ENCODE measurements at regions not wholly inside any gene's neighbourhood (a gene's known extent, or its start where the extent isn't known, plus 50 kb on each side); places are given as distances from the start of the nearest gene placed in this dataset.
"Not testable (repeated sequence)": the region's sequence is repeated elsewhere in the genome, so short reads cannot be mapped to it uniquely, and the experiment has no call there.

DNA sequence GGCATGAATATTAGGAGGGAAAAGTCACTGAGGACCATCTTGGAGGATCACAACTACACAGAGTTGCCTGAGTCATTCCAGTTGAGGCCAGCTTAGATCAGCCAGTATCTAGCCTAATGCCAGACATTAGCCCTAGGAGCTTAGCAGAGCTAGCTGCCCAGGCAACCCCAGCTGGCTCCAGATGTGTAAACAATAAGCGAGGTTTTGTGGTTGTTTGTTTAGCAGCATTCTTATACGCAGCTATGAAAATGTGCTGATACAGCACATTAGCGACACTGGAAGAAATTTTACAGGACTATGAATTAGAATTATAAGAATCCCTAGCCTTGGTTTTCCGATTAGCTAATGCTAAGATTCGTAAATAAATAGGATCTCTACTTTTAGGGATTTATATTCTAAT is 59.3 kb downstream of the BTBD3 start:
- Mint-ChIP-seq H3K27me3 (no peaks in the 10 kb centered on the region), H3K36me3 (no peaks in the 10 kb centered on the region), H3K4me1 (no peaks in the 10 kb centered on the region), H3K4me3 (no peak overlapping the region), H3K27ac (no peak overlapping the region), H3K9me3 (no peaks in the 10 kb centered on the region)

DNA sequence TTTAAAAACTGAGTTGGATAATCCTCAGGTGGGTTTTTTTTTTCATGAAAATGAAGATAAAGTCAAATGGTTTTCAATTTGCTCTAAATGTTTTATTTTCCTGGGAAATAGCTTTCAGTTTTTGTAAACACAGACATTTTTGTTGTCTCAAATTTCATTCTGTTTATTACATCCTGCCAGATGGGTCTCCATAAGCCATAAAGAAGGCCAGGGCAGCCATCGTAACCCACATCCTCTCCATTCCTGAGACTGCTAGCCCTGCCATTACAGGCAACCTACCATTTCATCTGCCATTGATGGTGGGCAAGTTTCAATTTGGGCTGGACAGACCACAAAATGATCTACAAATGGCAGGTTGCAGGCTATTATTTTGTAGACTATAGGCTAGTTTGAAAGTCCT is 60.8 kb downstream of the BTBD3 start:
- H3K4me1 Mint-ChIP-seq, result no peaks in the 10 kb centered on the region
- H3K9me3 Mint-ChIP-seq, result no peaks in the 10 kb centered on the region
- H3K27ac Mint-ChIP-seq, result no peak overlapping the region
- no peaks in the 10 kb centered on the region for H3K36me3 Mint-ChIP-seq
- H3K27me3 Mint-ChIP-seq, result no peaks in the 10 kb centered on the region
- H3K4me3 Mint-ChIP-seq, result no peak overlapping the region

DNA sequence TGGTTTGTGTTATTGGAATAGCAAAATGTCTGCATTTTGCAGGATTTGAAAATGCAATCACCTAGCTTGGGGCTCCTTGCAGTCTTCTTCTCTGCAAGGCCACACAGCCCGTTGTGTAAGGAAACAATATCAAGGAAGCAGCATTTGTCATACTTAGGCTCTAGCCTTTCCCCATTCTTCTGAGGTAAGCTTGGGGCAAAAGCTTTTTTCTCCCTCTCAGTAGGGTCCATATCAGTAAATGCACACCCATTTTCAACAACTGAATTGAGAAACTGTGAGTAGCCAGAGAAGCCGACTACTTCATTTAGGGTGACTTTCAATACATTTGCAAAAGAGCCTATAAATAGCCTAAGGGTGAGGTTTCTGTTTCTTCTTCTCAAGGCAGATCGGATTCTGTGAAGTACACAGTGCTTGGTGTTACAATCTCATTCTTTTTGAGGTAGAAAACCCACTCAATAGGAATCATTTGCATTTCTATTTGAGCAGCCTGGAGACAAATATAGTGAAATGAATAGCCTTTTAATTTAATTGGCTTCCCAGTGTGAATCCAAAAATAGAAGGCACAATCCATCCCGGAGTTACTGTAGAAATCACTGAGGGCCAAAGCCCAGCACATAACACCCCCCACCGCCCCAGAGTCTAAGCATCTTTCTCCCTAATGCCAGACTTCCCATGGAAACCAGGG is 61.8 kb downstream of the BTBD3 start:
- no peaks in the 10 kb centered on the region for H3K36me3 Mint-ChIP-seq
- H3K4me3 Mint-ChIP-seq, result no peak overlapping the region
- H3K9me3 Mint-ChIP-seq, result no peaks in the 10 kb centered on the region
- no peaks in the 10 kb centered on the region for H3K4me1 Mint-ChIP-seq
- H3K27ac Mint-ChIP-seq, result no peak overlapping the region
- H3K27me3 Mint-ChIP-seq, result no peaks in the 10 kb centered on the region

DNA sequence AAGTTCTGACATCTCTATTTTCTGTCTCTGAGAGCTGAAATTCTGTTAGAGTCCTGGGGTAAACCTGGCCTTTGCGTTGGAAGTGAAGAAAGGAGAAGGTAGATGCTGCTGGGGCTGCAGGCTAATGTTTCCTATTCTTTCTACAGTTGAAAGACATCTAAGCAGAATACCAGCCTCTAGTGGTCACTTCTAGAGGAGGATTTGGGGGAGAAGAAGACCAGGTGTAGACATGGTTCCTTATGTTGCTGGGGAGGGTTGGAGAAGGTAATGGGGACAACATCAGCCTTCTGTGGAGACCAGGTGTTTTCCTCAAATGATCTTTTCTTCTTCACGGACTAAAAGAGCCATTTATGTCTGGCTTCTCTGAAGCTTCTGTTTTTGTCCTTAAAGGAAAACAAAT is 62.6 kb downstream of the BTBD3 start:
- no peak overlapping the region for H3K27ac Mint-ChIP-seq
- H3K9me3 Mint-ChIP-seq, result no peaks in the 10 kb centered on the region
- no peaks in the 10 kb centered on the region for H3K36me3 Mint-ChIP-seq
- H3K4me3 Mint-ChIP-seq, result no peak overlapping the region
- H3K4me1 Mint-ChIP-seq, result no peaks in the 10 kb centered on the region
- no peaks in the 10 kb centered on the region for H3K27me3 Mint-ChIP-seq

DNA sequence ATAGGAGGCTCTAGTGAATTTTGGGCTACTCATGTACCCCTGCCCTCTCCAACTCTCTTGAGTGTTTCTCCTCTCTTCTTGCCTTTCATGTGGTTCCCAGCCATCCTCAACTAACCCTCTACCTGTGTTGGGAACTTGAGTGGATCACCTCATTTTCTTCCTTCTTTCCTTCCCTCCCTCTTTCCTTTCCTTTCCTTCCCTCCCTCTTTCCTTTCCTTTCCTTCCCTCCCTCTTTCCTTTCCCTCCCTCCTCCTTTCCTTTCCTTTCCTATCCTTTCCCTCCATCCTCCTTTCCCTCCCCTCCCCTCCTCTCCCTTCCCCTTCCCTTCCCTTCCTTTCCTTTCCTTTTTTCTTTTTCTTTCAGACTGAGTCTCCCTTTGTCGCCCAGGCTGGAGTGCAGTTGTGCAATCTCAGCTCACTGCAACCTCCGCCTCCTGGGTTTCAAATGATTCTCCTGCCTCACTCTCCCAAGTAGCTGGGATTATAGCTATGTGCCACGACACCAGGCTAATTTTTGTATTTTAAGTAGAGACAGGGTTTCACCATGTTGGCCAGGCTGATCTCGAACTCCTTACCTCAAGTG is 63.8 kb downstream of the BTBD3 start:
- H3K36me3 Mint-ChIP-seq, result no peaks in the 10 kb centered on the region
- no peaks in the 10 kb centered on the region for H3K4me1 Mint-ChIP-seq
- no peaks in the 10 kb centered on the region for H3K9me3 Mint-ChIP-seq
- no peak overlapping the region for H3K27ac Mint-ChIP-seq
- H3K27me3 Mint-ChIP-seq, result no peaks in the 10 kb centered on the region
- H3K4me3 Mint-ChIP-seq, result no peak overlapping the region

DNA sequence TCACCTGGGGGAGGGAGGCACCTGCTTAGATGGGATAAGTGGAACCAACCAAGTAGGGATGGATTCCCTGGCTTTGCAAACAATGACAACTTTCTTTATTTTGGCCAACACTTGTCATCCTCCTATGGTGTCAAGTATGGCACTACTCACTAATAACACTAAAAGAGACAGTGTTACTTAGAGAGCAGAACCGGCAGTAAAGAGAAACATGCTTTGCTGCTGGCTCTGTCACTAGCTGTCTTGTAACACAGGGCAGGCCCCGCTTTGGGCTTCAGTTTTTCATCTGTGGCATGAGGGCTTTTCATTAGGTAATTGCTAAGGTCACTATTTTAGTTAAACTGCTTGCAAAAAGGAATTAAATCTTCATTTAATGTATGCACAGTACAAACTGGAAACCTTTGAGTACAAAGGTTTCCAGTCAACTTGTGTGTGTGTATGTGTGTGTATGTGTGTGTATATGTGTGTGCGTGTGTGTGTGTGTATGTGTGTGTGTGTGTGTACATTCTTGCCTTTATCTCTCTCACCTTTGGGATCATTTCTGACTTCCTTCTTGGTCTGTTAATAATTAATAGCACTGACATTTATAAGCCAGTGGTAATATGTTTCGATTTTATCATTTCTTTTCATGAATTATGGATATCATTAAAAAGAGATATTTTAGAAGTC is 64.7 kb downstream of the BTBD3 start:
- H3K36me3 Mint-ChIP-seq, result no peaks in the 10 kb centered on the region
- H3K4me1 Mint-ChIP-seq, result no peaks in the 10 kb centered on the region
- no peak overlapping the region for H3K4me3 Mint-ChIP-seq
- H3K27ac Mint-ChIP-seq, result no peak overlapping the region
- no peaks in the 10 kb centered on the region for H3K27me3 Mint-ChIP-seq
- H3K9me3 Mint-ChIP-seq, result no peaks in the 10 kb centered on the region

DNA sequence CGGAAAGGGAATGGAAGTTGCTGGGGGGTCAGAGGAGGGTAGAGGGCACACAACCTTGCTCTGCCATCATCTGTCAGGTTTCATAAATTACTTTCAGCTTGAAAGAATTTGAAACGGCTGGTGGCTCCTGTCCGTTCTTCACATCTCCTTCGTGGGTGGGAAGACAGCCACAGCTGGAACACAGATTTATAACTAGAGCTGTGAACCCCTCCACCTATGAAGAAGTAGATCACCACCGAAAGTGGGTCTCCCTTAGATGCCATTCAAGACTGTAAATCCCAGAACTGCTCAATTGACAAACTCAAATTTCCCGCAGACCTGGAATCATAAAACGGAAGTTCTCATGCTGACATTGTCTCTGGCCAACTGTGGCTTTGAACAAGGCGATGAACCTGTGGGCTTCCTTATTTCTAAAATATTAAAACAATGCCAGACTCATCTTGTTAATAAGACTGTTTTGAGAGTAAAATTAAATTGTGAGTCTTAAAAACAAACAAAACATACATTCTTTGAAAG is 65.3 kb downstream of the BTBD3 start:
- H3K4me1 Mint-ChIP-seq, result no peaks in the 10 kb centered on the region
- no peaks in the 10 kb centered on the region for H3K36me3 Mint-ChIP-seq
- no peak overlapping the region for H3K27ac Mint-ChIP-seq
- H3K4me3 Mint-ChIP-seq, result no peak overlapping the region
- H3K9me3 Mint-ChIP-seq, result no peaks in the 10 kb centered on the region
- no peaks in the 10 kb centered on the region for H3K27me3 Mint-ChIP-seq

DNA sequence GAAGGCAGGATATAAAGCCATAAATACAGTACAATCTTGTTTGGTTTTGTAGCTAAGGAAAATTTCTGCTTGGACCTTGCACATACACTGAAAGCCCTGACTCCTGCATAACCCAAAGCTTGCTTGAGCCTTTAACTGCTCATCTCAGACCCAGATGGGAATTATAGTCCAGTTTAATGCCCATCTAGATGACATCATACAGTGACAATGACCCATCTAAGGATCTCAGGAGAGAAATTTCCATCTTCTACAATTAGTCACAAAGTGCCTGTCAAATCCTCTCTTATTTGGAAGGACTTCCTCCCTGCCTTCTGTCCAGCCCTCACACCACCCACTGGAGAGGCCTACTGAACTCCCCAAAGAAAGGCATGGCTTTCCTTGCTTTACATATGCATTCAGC is 69.3 kb downstream of the BTBD3 start:
- no peak overlapping the region for H3K27ac Mint-ChIP-seq
- no peaks in the 10 kb centered on the region for H3K27me3 Mint-ChIP-seq
- no peaks in the 10 kb centered on the region for H3K36me3 Mint-ChIP-seq
- H3K4me3 Mint-ChIP-seq, result no peak overlapping the region
- H3K9me3 Mint-ChIP-seq, result peaks cover 4% of the 10 kb centered on the region
- no peaks in the 10 kb centered on the region for H3K4me1 Mint-ChIP-seq

DNA sequence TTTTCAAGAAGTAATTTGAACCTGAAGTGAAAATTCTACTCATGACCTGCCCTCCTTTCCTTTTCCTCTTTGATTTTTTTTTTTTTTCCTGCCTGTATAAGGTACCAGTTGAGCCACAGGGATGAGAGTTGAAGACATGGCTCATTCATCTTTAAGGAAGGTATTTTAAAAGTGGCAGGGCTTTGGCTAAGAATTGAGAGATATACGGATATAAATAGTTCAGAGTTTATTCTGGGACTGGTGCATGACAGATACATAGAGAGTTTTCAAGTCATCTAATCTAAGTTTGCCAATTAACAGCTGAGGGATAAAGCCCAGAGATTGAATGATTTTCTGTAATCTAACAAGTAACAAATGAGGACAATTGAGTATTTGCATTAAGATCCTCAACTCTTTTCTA is 69.8 kb downstream of the BTBD3 start:
- H3K9me3 Mint-ChIP-seq, result peaks cover 4% of the 10 kb centered on the region
- no peaks in the 10 kb centered on the region for H3K27me3 Mint-ChIP-seq
- no peak overlapping the region for H3K27ac Mint-ChIP-seq
- H3K4me3 Mint-ChIP-seq, result no peak overlapping the region
- H3K36me3 Mint-ChIP-seq, result no peaks in the 10 kb centered on the region
- H3K4me1 Mint-ChIP-seq, result no peaks in the 10 kb centered on the region

DNA sequence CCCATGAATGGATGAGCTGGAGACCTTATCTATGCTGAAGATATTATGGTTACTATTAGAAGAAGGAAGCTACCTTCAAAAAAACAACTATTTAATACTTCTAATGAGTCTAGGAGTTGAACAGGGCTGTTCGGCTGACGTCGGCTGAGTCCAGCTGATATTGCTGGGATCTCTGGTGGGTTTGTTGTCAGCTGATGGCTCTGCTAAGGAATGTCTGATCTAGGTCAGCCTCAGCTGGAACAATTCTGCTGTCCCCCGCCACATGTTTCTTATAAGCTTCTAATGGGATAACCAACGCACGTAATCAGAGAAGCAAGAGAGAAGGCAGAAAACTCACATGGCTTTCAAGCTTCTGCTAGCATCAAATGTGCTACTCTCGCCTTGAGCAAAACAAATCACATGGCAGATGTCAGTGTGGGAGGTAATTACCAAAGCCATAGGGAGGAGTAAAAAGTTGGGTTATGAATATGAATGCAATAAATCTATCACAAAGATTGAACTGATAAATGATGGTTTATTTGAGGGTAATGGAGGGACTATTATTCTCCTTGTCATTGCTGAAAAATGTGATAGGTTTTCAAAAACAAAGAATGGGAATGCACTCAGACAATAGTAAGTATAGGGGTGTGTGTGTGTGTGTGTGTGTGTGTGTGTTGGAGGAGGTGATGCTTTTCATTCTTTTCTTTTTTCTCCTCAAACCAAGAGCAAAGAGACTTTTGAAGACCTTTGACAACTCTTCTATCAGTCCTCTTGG is 71.5 kb downstream of the BTBD3 start:
- Mint-ChIP-seq H3K27me3 (no peaks in the 10 kb centered on the region), H3K36me3 (no peaks in the 10 kb centered on the region), H3K4me3 (no peak overlapping the region), H3K9me3 (peaks cover 4% of the 10 kb centered on the region), H3K4me1 (no peaks in the 10 kb centered on the region), H3K27ac (no peak overlapping the region)

DNA sequence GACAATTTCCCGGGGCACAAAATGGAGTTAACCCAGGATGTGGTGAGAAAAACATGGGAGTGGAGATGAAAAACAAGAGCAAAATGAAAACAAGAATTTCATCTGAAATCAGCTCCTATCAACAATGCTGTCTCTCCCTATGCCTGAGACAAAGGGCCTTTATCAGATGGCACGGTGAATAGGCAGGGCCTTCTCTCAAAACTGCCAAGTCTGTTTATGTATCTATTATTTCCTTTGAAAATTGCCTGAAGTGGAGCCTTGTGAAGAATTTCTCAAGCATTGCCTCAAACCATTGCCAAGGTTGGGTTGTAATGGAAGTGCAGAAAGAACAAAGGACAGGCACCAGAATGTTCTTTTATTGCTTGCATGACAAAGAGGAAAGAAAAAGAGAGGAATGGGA is 74.7 kb downstream of the BTBD3 start:
- no peak overlapping the region for H3K4me3 Mint-ChIP-seq
- no peaks in the 10 kb centered on the region for H3K36me3 Mint-ChIP-seq
- H3K27ac Mint-ChIP-seq, result no peak overlapping the region
- H3K9me3 Mint-ChIP-seq, result peaks cover 4% of the 10 kb centered on the region
- no peaks in the 10 kb centered on the region for H3K4me1 Mint-ChIP-seq
- H3K27me3 Mint-ChIP-seq, result peaks cover 2% of the 10 kb centered on the region

DNA sequence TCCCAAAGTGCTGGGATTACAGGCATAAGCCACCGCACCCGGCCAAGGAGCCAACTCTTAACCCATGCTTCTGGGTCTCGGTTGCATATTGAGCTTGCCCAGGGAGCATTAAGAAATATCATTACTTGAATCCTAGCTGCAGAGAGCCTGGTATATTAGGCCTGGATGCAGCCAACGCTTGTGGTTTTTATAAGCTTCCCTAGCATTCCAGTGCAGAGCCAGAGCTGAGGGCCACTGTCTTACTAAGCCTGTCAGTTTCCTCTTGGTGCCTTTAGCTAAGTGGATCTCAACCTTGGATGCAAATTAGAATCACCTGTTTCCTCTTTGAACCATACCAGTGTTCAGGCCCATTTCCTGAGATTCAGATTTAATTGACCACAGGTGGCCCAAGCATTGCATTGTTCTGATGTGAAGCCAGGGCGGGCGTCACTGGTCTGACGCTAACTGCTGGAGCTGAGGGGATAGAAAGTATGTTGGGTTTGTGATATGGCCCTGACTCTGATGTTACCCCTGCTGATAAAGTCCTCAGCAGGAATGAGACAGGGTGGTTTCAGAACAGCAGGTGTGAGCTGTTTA is 76.3 kb downstream of the BTBD3 start:
- H3K9me3 Mint-ChIP-seq, result peaks cover 4% of the 10 kb centered on the region
- no peaks in the 10 kb centered on the region for H3K4me1 Mint-ChIP-seq
- H3K27me3 Mint-ChIP-seq, result peaks cover 2% of the 10 kb centered on the region
- no peaks in the 10 kb centered on the region for H3K36me3 Mint-ChIP-seq
- no peak overlapping the region for H3K27ac Mint-ChIP-seq
- no peak overlapping the region for H3K4me3 Mint-ChIP-seq

DNA sequence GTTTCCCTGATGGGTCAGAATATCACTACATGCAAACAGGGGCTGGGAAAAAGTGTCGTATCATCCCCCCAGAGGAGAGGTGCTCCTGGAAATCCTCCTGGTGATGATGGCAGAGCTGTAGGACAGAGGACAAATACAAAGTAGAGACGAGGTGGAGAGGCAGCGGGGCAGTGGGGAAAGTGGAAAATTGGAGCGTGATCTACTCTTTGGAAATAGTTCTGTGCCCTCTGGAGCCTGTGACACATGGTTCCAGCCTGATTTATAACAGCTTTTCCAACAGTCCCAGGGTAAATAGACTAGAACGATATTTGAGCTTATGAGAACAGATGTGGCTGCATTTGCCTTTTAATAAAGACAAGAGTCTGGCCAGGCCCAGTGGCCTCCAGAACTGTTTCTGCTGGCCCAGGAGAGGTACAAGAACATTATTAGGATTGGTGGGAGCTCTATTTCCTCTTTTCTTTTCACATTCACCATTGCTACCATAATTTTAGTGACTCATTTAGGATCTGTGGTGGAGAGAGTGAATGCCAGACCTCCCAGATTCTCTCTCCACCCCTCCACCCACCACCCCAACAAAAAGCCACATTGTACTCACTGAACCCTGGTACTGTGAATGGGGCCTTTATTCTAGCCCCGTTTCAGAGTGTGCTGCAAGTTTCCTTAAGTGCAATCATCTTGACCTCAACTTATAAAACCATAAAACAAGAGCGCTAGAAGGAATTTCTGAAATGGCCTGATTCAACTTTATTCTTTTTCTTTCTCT is 78.3 kb downstream of the BTBD3 start:
- no peaks in the 10 kb centered on the region for H3K4me1 Mint-ChIP-seq
- H3K27ac Mint-ChIP-seq, result no peak overlapping the region
- H3K9me3 Mint-ChIP-seq, result peaks cover 4% of the 10 kb centered on the region
- H3K4me3 Mint-ChIP-seq, result no peak overlapping the region
- H3K36me3 Mint-ChIP-seq, result no peaks in the 10 kb centered on the region
- peaks cover 2% of the 10 kb centered on the region for H3K27me3 Mint-ChIP-seq

DNA sequence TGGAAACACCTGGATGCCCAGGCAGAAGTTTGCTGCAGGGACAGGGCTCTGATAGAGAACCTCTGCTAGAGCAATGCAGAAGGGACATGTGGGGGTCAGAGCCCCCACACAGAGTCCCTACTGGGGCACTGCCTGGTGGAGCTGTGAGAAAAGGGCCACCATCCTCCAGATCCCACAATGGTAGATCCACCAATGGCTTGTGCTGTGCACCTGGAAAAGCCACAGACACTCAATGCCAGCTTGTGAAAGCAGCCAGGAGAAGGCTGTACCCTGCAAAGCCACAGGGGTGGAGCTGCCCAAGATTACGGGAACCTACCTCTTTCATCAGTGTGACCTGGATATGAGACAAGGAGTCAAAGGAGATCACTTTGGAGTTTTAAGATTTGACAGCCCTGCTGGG is 87.1 kb downstream of the BTBD3 start:
- not testable (repeated sequence) for H3K4me3 Mint-ChIP-seq

More for the DNA sequence above, 87.1 kb downstream of the BTBD3 start:
- not testable (repeated sequence) for H3K36me3 Mint-ChIP-seq, H3K9me3 Mint-ChIP-seq, H3K27me3 Mint-ChIP-seq, H3K4me1 Mint-ChIP-seq, H3K27ac Mint-ChIP-seq

All from activated naive CD4-positive, alpha-beta T cell treated with anti-CD3 and anti-CD28 coated beads, Interleukin-2, amount 50 U/mL, for 24 hours (primary cell).